Epithelial cell of esophagus (primary cell): ENCODE measurements at regions not wholly inside any gene's neighbourhood (a gene's known extent, or its start where the extent isn't known, plus 50 kb on each side); places are given as distances from the start of the nearest gene placed in this dataset.

ENCODE experiments used
- DNase-seq: peaks from one replicate; pipeline ENCODE4 v3.0.0; 2010; ENCODE audit warnings: low read depth
- H3K4me3 ChIP-seq: 2 replicates; pipeline ENCODE4 v1.5.1; 2011; ENCODE audit warnings: mild to moderate bottlenecking, low read length, control low read depth
- TF ChIP-seq, protein P1 (sequence below): IDR thresholded peaks from 2 replicates; pipeline ENCODE4 v1.5.1; 2011; ENCODE audit warnings: low read depth, mild to moderate bottlenecking, low read length, control low read depth, inconsistent platforms; ENCODE audit not compliant: insufficient read depth; ENCODE audit errors: missing control alignments

DNA sequence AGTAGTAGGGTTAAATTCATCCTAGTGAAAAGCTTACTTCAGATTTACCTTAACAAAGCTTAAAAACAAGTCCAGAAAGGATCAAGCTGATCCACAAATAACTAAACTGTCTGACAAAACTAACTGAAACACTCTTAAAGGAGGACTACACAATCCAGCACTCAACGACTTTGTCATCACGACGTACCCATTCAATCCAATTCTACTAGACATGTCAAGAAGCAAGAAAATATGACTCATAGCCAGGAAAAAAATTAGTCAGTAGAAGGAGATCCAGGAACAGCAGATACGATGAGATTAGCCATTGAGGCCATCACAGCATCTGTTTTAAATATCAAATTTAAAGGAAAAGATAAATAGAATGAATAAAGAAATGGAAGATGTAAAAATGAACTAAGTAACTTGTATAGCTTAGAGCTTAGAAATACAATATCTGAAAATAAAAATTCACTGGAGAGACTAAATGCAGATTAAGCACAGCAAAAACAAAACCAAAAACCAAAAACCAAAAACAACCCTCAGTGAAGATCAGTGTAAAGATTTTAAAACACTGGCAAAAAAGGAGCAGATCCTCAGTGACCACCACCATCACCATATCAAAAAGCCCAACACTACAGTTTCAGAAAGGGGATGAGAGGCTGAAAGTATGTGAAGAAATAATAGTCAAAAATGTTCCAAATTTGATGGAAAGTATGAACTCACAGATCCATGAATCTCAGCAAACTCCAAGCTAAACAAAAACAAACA is 95.0 kb upstream of the CCND2 start:
- no peak overlapping the region for H3K4me3 ChIP-seq
- DNase-seq = peak; percentile 69
- TF ChIP-seq, protein P1, sequence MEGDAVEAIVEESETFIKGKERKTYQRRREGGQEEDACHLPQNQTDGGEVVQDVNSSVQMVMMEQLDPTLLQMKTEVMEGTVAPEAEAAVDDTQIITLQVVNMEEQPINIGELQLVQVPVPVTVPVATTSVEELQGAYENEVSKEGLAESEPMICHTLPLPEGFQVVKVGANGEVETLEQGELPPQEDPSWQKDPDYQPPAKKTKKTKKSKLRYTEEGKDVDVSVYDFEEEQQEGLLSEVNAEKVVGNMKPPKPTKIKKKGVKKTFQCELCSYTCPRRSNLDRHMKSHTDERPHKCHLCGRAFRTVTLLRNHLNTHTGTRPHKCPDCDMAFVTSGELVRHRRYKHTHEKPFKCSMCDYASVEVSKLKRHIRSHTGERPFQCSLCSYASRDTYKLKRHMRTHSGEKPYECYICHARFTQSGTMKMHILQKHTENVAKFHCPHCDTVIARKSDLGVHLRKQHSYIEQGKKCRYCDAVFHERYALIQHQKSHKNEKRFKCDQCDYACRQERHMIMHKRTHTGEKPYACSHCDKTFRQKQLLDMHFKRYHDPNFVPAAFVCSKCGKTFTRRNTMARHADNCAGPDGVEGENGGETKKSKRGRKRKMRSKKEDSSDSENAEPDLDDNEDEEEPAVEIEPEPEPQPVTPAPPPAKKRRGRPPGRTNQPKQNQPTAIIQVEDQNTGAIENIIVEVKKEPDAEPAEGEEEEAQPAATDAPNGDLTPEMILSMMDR = no peak

DNA sequence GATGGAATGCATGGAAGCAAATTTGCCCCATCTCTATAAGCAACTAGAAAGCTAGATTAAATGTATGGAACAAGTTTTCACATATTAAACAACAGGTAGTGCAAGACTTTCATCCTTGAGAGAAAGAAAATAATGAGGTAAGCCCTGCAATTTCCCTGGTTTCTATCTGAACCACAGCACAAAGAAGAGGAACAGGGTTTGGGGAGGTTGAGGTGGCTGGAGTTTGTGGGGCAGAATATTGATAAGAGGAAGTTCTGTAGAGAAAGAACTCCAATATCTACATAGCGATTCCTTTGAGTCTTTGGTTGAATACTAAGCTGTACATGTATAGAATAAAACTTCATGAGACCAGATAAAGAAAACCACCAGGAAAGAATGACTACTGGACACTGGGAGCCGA is 96.3 kb upstream of the CCND2 start:
- DNase-seq = no peak
- no peak overlapping the region for H3K4me3 ChIP-seq
- TF ChIP-seq, protein P1 = no peak

DNA sequence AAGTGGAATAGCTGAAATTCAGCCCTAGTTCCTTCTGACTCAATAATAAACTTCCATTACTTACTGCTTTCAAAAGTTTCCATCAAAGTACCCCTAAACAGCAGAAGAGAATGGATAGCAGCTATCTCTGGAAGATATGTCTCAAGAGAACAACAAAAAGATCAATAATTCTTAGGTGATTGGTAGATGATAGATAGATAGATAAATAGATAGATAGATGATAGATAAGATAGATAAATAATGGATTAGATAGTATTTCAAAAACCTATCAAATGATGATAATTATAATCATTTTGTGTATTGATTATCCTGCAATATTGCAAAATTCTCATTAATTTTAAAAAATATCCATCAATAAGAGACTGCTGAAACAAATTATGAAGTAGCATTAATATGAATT is 97.4 kb upstream of the CCND2 start:
- DNase-seq = no peak
- no peak overlapping the region for H3K4me3 ChIP-seq
- TF ChIP-seq, protein P1 = no peak

DNA sequence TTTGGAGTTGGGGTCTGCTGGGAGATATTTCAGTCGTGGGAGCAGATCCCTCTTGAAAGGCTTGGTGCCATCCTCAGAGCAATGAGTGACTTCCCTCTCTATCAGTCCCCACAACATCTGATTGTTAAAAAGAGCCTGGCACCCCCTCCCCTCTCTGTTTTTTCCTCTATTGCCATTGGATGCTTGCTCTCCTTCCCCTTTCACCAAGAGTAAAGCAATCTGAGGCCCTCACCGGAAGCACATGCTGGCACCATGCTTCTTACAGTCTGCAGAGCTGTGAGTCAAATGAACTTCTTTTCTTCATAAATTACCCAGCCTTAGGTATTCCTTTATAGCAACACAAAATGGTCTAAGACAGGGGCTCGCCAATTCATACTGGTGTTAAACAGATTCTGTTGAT is 99.1 kb upstream of the CCND2 start:
- DNase-seq = no peak
- TF ChIP-seq, protein P1 = no peak
- no peak overlapping the region for H3K4me3 ChIP-seq

DNA sequence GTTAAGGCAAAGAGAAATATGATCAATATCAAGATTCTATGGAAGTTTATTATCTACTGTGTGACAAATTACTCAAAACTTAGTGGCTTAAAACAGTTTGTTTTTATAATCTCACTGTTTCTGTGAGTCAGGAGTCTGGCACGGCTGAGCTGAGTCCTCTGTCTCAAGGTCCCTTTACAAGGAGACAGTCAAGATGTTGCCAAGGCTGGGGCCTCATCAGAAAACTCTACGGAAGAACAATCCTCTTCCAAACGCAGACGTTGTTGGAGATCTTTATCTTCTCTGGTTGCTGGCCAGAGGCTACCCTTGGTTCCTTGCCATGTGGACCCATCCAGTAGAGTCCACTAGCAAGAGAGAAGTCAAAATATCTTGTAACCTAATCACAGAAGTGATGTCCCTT is 100.6 kb upstream of the CCND2 start:
- no peak for DNase-seq
- no peak overlapping the region for H3K4me3 ChIP-seq

DNA sequence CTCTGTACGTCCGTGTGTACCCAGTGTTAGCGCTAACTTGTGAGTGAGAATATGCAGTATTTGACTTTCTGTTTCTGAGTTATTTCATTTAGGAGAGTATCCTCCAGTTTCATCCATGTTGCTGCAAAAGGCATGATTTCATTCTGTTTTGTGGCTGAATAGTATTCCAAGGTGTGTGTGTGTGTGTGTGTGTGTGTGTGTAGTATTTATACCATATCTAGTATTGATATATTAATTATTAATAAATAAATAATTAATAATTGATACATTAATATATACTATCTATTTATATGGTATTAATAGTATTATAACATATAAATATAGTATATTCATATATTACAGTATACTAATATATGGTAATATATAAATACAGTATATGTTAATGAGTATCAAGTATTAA is 101.8 kb upstream of the CCND2 start:
- no peak for DNase-seq
- TF ChIP-seq, protein P1 = no peak
- no peak overlapping the region for H3K4me3 ChIP-seq

More for the DNA sequence above, 100.6 kb upstream of the CCND2 start:
- TF ChIP-seq, protein P1 = no peak

DNA sequence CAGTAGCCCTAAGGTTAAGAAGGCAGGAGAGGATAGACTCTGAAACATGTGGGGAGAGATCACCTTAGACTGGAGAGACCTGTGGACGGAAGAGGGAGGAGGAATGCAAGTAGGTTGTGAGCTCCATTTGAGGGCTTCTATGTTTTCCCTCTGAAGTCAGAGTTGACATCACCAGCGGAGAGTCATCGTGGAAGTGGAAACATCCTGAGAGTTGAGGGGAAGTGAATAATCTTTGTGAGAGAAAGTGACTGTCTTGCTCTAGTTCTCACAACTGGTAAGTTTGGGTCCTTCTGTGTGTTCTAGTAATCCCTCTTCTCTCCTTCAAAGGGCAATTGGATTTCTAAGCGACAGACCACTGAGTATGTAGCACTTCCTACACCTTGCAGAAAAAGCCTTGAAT is 103.6 kb upstream of the CCND2 start:
- DNase-seq = no peak
- no peak overlapping the region for H3K4me3 ChIP-seq
- TF ChIP-seq, protein P1 = no peak
